ENCODE measurements at regions not wholly inside any gene's neighbourhood (a gene's known extent, or its start where the extent isn't known, plus 50 kb on each side); places are given as distances from the start of the nearest gene placed in this dataset.

GRCh38 chr5:110275878-110276277 is 450.6 kb downstream of the TMEM232 start:
- no peak for TF ChIP-seq FOSL1 (IDR thresholded peaks at IDR 0.05; ENCODE audit: insufficient read depth, low read depth, low read length)
- no peak for TF ChIP-seq POLR2A (IDR thresholded peaks at IDR 0.05; ENCODE audit: control extremely low read depth in 1 of 2, low read depth in 2 of 2, low read length in 2 of 2)
- no peak for TF ChIP-seq ZNF274 (IDR thresholded peaks at IDR 0.05; ENCODE audit: borderline replicate concordance, extremely low read depth, low read length)
- TF ChIP-seq CTCF (IDR thresholded peaks at IDR 0.05; ENCODE audit: control extremely low read depth in 1 of 3, insufficient read depth in 1 of 3, low read depth in 1 of 3, low read length in 3 of 3): no peak
- TF ChIP-seq SIN3A (conservative IDR thresholded peaks at IDR 0.05 in 1 of 2, IDR thresholded peaks at IDR 0.05 in 1 of 2; ENCODE audit: low read depth in 1 of 2, low read length in 2 of 2): no peak
- no peak for TF ChIP-seq TCF12 (IDR thresholded peaks at IDR 0.05; ENCODE audit: low read depth, low read length)
- TF ChIP-seq USF2 (IDR thresholded peaks at IDR 0.05; ENCODE audit: low read length): no peak
